Stomach (tissue), 4 donors: ENCODE measurements at regions not wholly inside any gene's neighbourhood (a gene's known extent, or its start where the extent isn't known, plus 50 kb on each side); places are given as distances from the start of the nearest gene placed in this dataset.
"Not testable (repeated sequence)": the region's sequence is repeated elsewhere in the genome, so short reads cannot be mapped to it uniquely, and the experiment has no call there.

Source experiments
- CTCF ChIP-seq, 7 experiments: fragments of 450-650 bp in 4 of 7; fragments of 200-600 bp in 3 of 7; sonication (generic) in 3 of 7; IDR thresholded peaks; one replicate each; pipeline ENCODE4 v1.5.1; 2016 to 2019; ENCODE audit warnings: antibody characterized with exemption in 7 of 7, control low read depth in 2 of 7, mild to moderate bottlenecking in 1 of 7
- POLR2A ChIP-seq, 4 donors: fragments of 450-650 bp; IDR thresholded peaks; one replicate each; pipeline ENCODE4 v1.6.1; 2016; ENCODE audit warnings: antibody characterized with exemption in 4 of 4, control low read depth in 2 of 4, mild to moderate bottlenecking in 1 of 4, moderate library complexity in 1 of 4

GRCh38 chr13:44704811-44705210 is 128.7 kb upstream of the TSC22D1 start:
- not testable (repeated sequence) for TF ChIP-seq CTCF, POLR2A (IDR thresholded peaks at IDR 0.05)
